ENCODE measurements at regions not wholly inside any gene's neighbourhood (a gene's known extent, or its start where the extent isn't known, plus 50 kb on each side); places are given as distances from the start of the nearest gene placed in this dataset.

- DNase-seq = no peak
Measured at GRCh38 chr12:58140395-58140794, 199.0 kb downstream of the ATP23 start.

GRCh38 chr12:58142991-58143390 lies 201.6 kb downstream of the ATP23 start:
- DNase-seq = no peak

GRCh38 chr12:58143498-58143995 lies 202.2 kb downstream of the ATP23 start:
- no peak for DNase-seq

- no peak for DNase-seq
Measured at GRCh38 chr12:58148405-58148804, 207.0 kb downstream of the ATP23 start.

GRCh38 chr12:58148976-58149375 lies 207.6 kb downstream of the ATP23 start:
- DNase-seq = no peak

- no peak for DNase-seq
Measured at GRCh38 chr12:58154359-58154758, 213.0 kb downstream of the ATP23 start.

GRCh38 chr12:58156697-58157096 lies 215.3 kb downstream of the ATP23 start:
- DNase-seq = no peak

GRCh38 chr12:58159941-58160340 lies 218.6 kb downstream of the ATP23 start:
- DNase-seq = no peak

GRCh38 chr12:58161773-58162172 lies 220.4 kb downstream of the ATP23 start:
- no peak for DNase-seq

GRCh38 chr12:58163021-58163420 lies 221.7 kb downstream of the ATP23 start:
- no peak for DNase-seq

- no peak for DNase-seq
Measured at GRCh38 chr12:58166643-58167042, 225.3 kb downstream of the ATP23 start.

GRCh38 chr12:58167622-58168021 lies 226.3 kb downstream of the ATP23 start:
- no peak for DNase-seq

GRCh38 chr12:58169826-58170225 lies 228.5 kb downstream of the ATP23 start:
- no peak for DNase-seq

GRCh38 chr12:58171914-58172313 lies 230.5 kb downstream of the ATP23 start:
- DNase-seq = no peak

GRCh38 chr12:58172433-58173073 lies 231.2 kb downstream of the ATP23 start:
- DNase-seq = no peak

GRCh38 chr12:58174316-58174715 lies 232.9 kb downstream of the ATP23 start:
- DNase-seq = no peak

GRCh38 chr12:58176296-58176869 lies 235.0 kb downstream of the ATP23 start:
- no peak for DNase-seq

- DNase-seq = no peak
Measured at GRCh38 chr12:58177366-58177765, 236.0 kb downstream of the ATP23 start.

GRCh38 chr12:58184212-58184611 lies 242.8 kb downstream of the ATP23 start:
- DNase-seq = no peak

GRCh38 chr12:58186401-58186800 lies 245.0 kb downstream of the ATP23 start:
- no peak for DNase-seq

- DNase-seq = no peak
Measured at GRCh38 chr12:58186914-58187313, 245.5 kb downstream of the ATP23 start.

- no peak for DNase-seq
Measured at GRCh38 chr12:58189030-58189429, 247.7 kb downstream of the ATP23 start.

- DNase-seq = no peak
Measured at GRCh38 chr12:58189893-58190292, 248.5 kb downstream of the ATP23 start.

- no peak for DNase-seq
Measured at GRCh38 chr12:58190618-58191017, 249.3 kb downstream of the ATP23 start.

GRCh38 chr12:58196971-58197370 lies 255.6 kb downstream of the ATP23 start:
- DNase-seq = no peak

Measured in activated T-cell treated with anti-CD3 and anti-CD28 coated beads, Interleukin-2, amount 50 U/mL, for 48 hours (primary cell).